ENCODE measurements at regions not wholly inside any gene's neighbourhood (a gene's known extent, or its start where the extent isn't known, plus 50 kb on each side); places are given as distances from the start of the nearest gene placed in this dataset.

DNA sequence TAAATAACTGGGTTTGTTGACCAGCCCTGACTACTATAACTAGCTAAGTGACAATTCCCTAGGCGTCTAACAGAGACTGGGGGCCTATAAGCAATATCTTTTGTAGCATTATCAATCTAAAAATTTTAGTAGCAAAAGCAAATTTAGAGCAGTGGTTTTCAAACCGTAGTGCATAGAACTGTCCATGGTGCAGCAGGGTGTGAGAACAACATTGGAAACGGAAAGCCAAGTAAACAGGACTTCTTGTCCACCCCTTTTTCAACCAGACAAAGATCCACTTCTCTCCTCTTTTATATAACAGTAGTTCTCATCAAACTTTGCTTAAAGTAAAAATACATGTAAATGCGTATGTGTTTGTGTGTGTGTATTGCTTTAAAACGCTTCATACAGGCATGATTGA is 1099.1 kb upstream of the ATXN8OS start:
- no peak for TF ChIP-seq CTCF (IDR thresholded peaks at IDR 0.05; ENCODE audit: control extremely low read depth in 1 of 3, insufficient read depth in 1 of 3, low read depth in 1 of 3, low read length in 3 of 3)
- no peak for TF ChIP-seq MAX (IDR thresholded peaks at IDR 0.05)
- no peak for TF ChIP-seq ZNF274 (IDR thresholded peaks at IDR 0.05; ENCODE audit: borderline replicate concordance, extremely low read depth, low read length)
- TF ChIP-seq EP300 (IDR thresholded peaks at IDR 0.05; ENCODE audit: borderline replicate concordance in 1 of 2, low read depth in 2 of 2, low read length in 2 of 2) = no peak
- no peak for TF ChIP-seq SP2 (IDR thresholded peaks at IDR 0.05; ENCODE audit: low read length)
- no peak for TF ChIP-seq ATF3 (IDR thresholded peaks at IDR 0.05; ENCODE audit: insufficient read depth, low read depth, low read length)
- TF ChIP-seq EZH2 (IDR thresholded peaks at IDR 0.05; ENCODE audit: low read depth, low read length, severe bottlenecking) = no peak
- TF ChIP-seq RFX5 (IDR thresholded peaks at IDR 0.05; ENCODE audit: borderline replicate concordance, low read depth, low read length) = no peak

Measured in H1 (cell line).